Lower leg skin (tissue), 3 donors: ENCODE measurements at regions not wholly inside any gene's neighbourhood (a gene's known extent, or its start where the extent isn't known, plus 50 kb on each side); places are given as distances from the start of the nearest gene placed in this dataset.

ENCODE experiments used
- CTCF ChIP-seq, 3 donors: fragments of 450-650 bp; IDR thresholded peaks; one replicate each; pipeline ENCODE4 v1.5.1; 2016; ENCODE audit warnings: antibody characterized with exemption in 3 of 3, mild to moderate bottlenecking in 3 of 3, moderate library complexity in 2 of 3
- POLR2A ChIP-seq, 2 donors: fragments of 450-650 bp; IDR thresholded peaks; one replicate each; pipeline ENCODE4 v1.6.1; 2016 to 2017; ENCODE audit warnings: antibody characterized with exemption in 2 of 2, mild to moderate bottlenecking in 1 of 2, moderate library complexity in 1 of 2

- no peak for TF ChIP-seq POLR2A (IDR thresholded peaks at IDR 0.05)
- TF ChIP-seq CTCF (IDR thresholded peaks at IDR 0.05) = no peak
Measured at GRCh38 chr21:18603980-18604379, 200.4 kb upstream of the TMPRSS15 start.
